Ovary (tissue), 7 donors: ENCODE measurements at regions not wholly inside any gene's neighbourhood (a gene's known extent, or its start where the extent isn't known, plus 50 kb on each side); places are given as distances from the start of the nearest gene placed in this dataset.

Experiments used
- DNase-seq, 5 donors: peaks; one replicate each; pipeline ENCODE4 v3.0.0-alpha.2; 2019 to 2020
- H3K27ac ChIP-seq, 2 donors: fragments of 200-600 bp; one replicate each; pipeline versions ENCODE4 v1.5.1 to v1.8.0; 2019 to 2022
- H3K27me3 ChIP-seq: fragments of 200-600 bp; one replicate; pipeline ENCODE4 v1.8.0; 2022
- H3K36me3 ChIP-seq: fragments of 200-600 bp; sonication (generic); one replicate; pipeline ENCODE4 v1.5.1; 2019
- H3K4me1 ChIP-seq: one replicate; pipeline ENCODE4 v1.8.1; 2013; ENCODE audit warnings: mild to moderate bottlenecking, moderate library complexity; ENCODE audit not compliant: insufficient read depth
- H3K4me3 ChIP-seq: fragments of 200-600 bp; sonication (generic); one replicate; pipeline ENCODE4 v1.5.1; 2017
- H3K9me3 ChIP-seq, 2 donors: fragments of 200-600 bp in 1 of 2; sonication (generic) in 1 of 2; one replicate each; pipeline versions ENCODE4 v1.5.1 to v1.8.1; 2013 to 2019; ENCODE audit warnings: mild to moderate bottlenecking in 1 of 2, moderate library complexity in 1 of 2
- EP300 ChIP-seq: sonication (generic); formaldehyde crosslinking; IDR thresholded peaks from one replicate; pipeline ENCODE4 v1.6.1; 2017; ENCODE audit warnings: antibody characterized with exemption
- POLR2A ChIP-seq: fragments of 450-650 bp; IDR thresholded peaks from one replicate; pipeline ENCODE4 v1.6.1; 2017; ENCODE audit warnings: antibody characterized with exemption, mild to moderate bottlenecking, moderate library complexity
- WGBS, 3 donors: extraction: QIAGEN DNeasy Blood & Tissue Kit in 1 of 3; methylation state at CpG; one replicate each; pipeline versions ENCODE4 v1.1.5 to v1.1.7; 2013 to 2017; 5-methylcytosine and 5-hydroxymethylcytosine counted together
- intact Hi-C, 4 donors: fragments of 100-400 bp; cut with DNase I; formaldehyde crosslinking; loops; one replicate each; pipeline versions ENCODE4 v1.11.0 to v1.15.1; 2022 to 2023
- TF ChIP-seq, protein P1 (sequence below), 3 donors: fragments of 450-650 bp in 2 of 3; fragments of 200-600 bp in 1 of 3; IDR thresholded peaks; one replicate each; pipeline versions ENCODE4 v1.5.1 to v1.8.0; 2016 to 2022; ENCODE audit warnings: antibody characterized with exemption in 3 of 3, mild to moderate bottlenecking in 1 of 3
- donor health status: DM: no; HTN: no; CAD: no; lungs with moderate emphysema.
- donor health status: DM: no; HTN: no; CAD: no.
- donor health status: Bipolar disorder and iron deficiency.
- donor health status: DM: no; HTN: no; CAD: no.
- donor health status: DM: yes; HTN: yes; CAD: no.

DNA sequence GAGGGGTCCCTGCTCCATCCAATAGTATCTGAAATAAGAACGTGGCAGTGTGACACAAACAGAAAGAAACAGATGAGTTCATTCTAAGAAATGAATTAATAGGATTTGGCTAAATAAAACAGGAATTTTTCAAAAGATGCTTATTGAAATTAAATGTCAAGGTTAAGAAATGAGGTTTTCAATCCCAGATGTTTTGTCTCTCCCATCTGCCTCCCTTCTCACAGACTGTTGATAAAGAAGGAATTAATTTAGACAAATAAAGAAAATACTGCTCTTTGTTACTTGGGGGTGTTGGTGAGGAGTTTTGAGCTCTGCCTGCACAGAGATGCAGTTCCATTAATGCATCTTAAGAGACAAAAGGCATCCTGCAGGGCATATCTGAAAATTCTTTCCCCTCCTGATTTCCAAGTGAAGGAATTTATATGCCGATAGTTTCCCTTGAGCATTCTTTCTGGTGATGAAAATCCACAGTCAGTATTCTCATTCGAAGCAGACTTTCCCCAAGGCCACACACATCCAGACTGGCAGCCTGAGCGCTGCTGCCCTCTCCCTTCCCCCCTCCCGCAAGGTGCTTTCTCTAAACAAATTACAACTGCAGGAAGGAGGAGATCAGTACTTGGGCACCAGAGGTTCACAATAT is 385.4 kb upstream of the RND3 start:
- Histone ChIP-seq H3K4me3 (no peak overlapping the region), H3K36me3 (no peaks in the 10 kb centered on the region), H3K27me3 (no peaks in the 10 kb centered on the region), H3K9me3 (no peaks in the 10 kb centered on the region), H3K4me1 (no peaks in the 10 kb centered on the region), H3K27ac (no peak overlapping the region)
- DNase-seq = no peak
- TF ChIP-seq, protein P1, sequence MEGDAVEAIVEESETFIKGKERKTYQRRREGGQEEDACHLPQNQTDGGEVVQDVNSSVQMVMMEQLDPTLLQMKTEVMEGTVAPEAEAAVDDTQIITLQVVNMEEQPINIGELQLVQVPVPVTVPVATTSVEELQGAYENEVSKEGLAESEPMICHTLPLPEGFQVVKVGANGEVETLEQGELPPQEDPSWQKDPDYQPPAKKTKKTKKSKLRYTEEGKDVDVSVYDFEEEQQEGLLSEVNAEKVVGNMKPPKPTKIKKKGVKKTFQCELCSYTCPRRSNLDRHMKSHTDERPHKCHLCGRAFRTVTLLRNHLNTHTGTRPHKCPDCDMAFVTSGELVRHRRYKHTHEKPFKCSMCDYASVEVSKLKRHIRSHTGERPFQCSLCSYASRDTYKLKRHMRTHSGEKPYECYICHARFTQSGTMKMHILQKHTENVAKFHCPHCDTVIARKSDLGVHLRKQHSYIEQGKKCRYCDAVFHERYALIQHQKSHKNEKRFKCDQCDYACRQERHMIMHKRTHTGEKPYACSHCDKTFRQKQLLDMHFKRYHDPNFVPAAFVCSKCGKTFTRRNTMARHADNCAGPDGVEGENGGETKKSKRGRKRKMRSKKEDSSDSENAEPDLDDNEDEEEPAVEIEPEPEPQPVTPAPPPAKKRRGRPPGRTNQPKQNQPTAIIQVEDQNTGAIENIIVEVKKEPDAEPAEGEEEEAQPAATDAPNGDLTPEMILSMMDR (IDR thresholded peaks at IDR 0.05) = no peak
- TF ChIP-seq EP300 (no peak), POLR2A (no peak)
- intact Hi-C loops = no loop called here
- 6 to 12% (median 11%) methylated on average over 5 of the region's 5 CpGs for WGBS, 3 donors

DNA sequence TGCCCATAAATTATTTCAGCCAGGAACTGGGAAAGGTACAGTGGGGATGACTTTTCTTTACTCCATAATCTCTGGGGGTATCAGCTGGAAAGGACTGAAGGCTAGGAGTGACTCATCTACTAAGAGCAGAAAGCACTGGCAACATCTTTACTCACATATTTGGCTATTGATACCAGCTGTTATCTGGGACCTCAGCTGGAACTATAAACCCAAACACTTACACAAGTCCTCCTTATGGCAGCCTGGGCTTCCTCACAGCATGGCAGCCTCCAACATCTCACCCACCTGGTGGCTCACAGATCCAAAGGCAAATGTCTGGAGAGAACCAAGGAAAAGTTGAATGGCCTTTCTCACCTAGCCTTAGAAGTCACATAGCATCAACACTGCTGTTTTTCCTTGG is 379.0 kb upstream of the RND3 start:
- intact Hi-C loops = no loop called here
- no peak overlapping the region for H3K4me3 ChIP-seq
- TF ChIP-seq EP300 (no peak), POLR2A (no peak)
- TF ChIP-seq, protein P1 (IDR thresholded peaks at IDR 0.05) = no peak
- no peaks in the 10 kb centered on the region for H3K4me1 ChIP-seq
- H3K9me3 ChIP-seq = no peaks in the 10 kb centered on the region
- no peaks in the 10 kb centered on the region for H3K27me3 ChIP-seq
- H3K36me3 ChIP-seq = no peaks in the 10 kb centered on the region
- no peak overlapping the region for H3K27ac ChIP-seq
- DNase-seq = no peak

DNA sequence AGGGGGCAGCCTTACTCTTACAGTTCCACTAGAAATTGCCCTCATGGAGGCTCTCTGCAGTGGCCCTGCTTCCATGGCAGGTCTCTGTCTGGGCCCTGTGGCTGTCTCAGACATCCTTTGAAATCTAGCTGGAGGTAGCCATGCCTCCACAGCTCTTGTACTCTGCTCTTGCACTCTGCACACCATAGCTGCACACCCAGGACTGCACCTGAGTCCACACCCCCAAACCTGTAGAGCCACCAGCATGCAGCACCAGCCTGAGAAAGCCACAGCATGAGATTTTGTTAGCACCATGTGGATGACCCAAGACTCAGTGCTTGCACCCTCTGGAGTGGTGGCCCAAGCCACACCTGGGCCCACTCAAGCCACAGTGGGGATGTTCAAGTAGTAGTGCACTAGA is 376.2 kb upstream of the RND3 start:
- no peak for DNase-seq
- TF ChIP-seq EP300 = no peak
- no peak for TF ChIP-seq POLR2A
- TF ChIP-seq, protein P1 (IDR thresholded peaks at IDR 0.05) = no peak

DNA sequence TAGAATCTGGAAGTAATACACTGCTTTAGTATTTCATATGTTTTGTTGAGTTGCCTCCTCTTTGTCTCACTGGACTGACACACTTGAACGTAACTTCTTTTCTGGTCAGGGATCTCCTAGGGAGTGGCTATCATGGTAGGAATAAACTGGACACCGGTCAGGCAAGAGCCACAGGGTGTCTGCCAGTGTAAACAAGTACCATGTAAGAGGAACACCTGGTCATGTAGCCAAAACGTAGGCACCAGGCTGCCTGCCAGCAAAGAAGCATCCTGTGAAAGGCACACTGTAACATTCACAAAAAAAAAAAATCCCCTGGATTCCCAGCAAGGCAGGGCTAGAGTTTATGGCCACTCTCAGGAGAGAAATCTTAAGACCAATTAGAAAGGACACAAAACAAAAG is 372.8 kb upstream of the RND3 start:
- Histone ChIP-seq H3K9me3 (no peaks in the 10 kb centered on the region), H3K4me1 (no peaks in the 10 kb centered on the region), H3K27ac (no peak overlapping the region), H3K27me3 (no peaks in the 10 kb centered on the region), H3K4me3 (no peak overlapping the region), H3K36me3 (no peaks in the 10 kb centered on the region)
- intact Hi-C loops = no loop called here
- DNase-seq = no peak
- 56 to 65% (median 63%) methylated on average over 3 of the region's 3 CpGs for WGBS, 3 donors
- TF ChIP-seq, protein P1 (IDR thresholded peaks at IDR 0.05) = no peak
- TF ChIP-seq EP300 = no peak
- TF ChIP-seq POLR2A = no peak

More for the DNA sequence above, 376.2 kb upstream of the RND3 start:
- intact Hi-C loops = no loop called here
- no peaks in the 10 kb centered on the region for H3K27me3 ChIP-seq
- H3K4me1 ChIP-seq = no peaks in the 10 kb centered on the region
- H3K27ac ChIP-seq = no peak overlapping the region
- no peaks in the 10 kb centered on the region for H3K9me3 ChIP-seq
- no peak overlapping the region for H3K4me3 ChIP-seq
- no peaks in the 10 kb centered on the region for H3K36me3 ChIP-seq

DNA sequence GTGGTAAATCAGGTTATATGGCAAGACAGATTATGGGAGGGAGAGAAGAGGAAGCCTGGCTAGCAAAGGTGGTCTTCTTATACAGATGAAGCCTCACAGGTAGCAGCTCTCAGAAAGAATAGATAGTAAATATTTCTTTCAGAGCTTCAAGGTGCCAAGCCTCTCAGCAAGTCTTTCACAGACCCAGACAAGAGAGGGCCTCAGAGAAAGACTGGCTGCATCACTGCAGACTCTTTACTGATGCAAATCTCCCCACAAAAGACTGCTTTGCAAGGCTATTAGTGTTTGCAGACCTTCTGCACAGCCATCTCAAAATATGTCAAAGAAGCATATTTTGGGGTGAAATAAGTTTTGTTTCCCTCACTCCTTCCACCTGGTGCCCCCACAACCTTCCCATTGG is 372.4 kb upstream of the RND3 start:
- no peak for DNase-seq
- no peak for TF ChIP-seq EP300
- no peak for TF ChIP-seq POLR2A
- TF ChIP-seq, protein P1 (IDR thresholded peaks at IDR 0.05) = no peak
- Histone ChIP-seq H3K27me3 (no peaks in the 10 kb centered on the region), H3K27ac (no peak overlapping the region), H3K4me1 (no peaks in the 10 kb centered on the region), H3K4me3 (no peak overlapping the region), H3K36me3 (no peaks in the 10 kb centered on the region), H3K9me3 (no peaks in the 10 kb centered on the region)
- intact Hi-C loops = no loop called here
